ENCODE measurements at regions not wholly inside any gene's neighbourhood (a gene's known extent, or its start where the extent isn't known, plus 50 kb on each side); places are given as distances from the start of the nearest gene placed in this dataset.

DNA sequence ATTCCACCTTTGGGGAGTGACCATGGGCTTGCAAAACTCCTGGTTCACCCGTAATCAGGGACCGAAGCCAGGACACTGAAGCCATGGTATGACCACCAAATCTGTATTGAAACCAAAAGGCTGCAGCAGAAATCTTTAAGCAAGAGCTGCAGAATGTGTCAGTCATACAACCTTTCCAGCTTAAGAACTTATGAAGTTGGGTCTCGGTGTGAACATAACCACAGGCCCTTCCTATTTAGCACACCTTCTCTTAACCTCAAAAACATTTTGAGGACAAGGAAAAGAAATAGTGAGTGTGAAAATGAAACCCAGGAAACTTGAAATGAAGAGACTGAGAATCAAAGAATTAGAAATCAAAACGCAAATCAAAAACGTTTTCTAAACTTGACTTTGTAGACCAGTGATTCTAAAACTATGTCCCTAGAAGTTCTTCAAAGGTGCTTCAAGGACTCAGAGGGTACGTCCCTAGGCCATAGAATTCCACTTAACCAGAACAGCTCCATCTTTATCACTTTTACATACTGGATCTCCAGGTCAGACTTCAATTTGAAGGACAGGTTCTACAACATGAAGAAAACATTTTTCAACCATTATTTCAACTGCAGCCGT lies 231.6 kb upstream of the GRIP1 start:
- TF ChIP-seq, protein P1, sequence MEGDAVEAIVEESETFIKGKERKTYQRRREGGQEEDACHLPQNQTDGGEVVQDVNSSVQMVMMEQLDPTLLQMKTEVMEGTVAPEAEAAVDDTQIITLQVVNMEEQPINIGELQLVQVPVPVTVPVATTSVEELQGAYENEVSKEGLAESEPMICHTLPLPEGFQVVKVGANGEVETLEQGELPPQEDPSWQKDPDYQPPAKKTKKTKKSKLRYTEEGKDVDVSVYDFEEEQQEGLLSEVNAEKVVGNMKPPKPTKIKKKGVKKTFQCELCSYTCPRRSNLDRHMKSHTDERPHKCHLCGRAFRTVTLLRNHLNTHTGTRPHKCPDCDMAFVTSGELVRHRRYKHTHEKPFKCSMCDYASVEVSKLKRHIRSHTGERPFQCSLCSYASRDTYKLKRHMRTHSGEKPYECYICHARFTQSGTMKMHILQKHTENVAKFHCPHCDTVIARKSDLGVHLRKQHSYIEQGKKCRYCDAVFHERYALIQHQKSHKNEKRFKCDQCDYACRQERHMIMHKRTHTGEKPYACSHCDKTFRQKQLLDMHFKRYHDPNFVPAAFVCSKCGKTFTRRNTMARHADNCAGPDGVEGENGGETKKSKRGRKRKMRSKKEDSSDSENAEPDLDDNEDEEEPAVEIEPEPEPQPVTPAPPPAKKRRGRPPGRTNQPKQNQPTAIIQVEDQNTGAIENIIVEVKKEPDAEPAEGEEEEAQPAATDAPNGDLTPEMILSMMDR (IDR thresholded peaks at IDR 0.05) = no peak
- TF ChIP-seq POLR2A (IDR thresholded peaks at IDR 0.05) = no peak

Measured in lower leg skin (tissue), 3 donors.